ENCODE measurements at regions not wholly inside any gene's neighbourhood (a gene's known extent, or its start where the extent isn't known, plus 50 kb on each side); places are given as distances from the start of the nearest gene placed in this dataset.

DNA sequence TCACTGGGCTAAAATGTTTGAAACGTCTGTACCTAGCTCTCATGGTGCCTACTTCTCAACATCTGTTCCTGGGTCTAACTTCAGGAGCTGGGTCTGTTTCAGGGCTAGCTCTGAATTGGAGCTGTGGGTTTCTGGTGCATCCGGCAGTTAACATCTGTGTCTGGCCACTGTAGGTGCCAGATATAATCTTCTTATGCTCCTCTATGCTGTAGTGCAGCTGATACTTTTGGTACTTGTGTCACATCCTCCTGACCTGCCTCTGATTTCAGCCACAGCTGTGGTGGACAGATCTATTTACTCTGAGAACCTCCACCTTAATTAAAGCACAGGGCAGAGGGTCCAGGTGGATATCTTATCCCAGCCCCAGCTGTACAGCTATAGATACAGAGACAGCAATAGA is 496.5 kb upstream of the CDH11 start:
- H3K9me3 Mint-ChIP-seq = peaks cover 3% of the 10 kb centered on the region
- H3K4me3 Mint-ChIP-seq = no peak overlapping the region
- H3K27me3 Mint-ChIP-seq (ENCODE audit: low read depth) = peaks cover 2% of the 10 kb centered on the region
- H3K27ac Mint-ChIP-seq (ENCODE audit: unreplicated experiment) = peak overlapping the region; percentile 63
- no peaks in the 10 kb centered on the region for H3K36me3 Mint-ChIP-seq (ENCODE audit: low read depth)
- H3K4me1 Mint-ChIP-seq = no peaks in the 10 kb centered on the region
- TF ChIP-seq, protein P1, sequence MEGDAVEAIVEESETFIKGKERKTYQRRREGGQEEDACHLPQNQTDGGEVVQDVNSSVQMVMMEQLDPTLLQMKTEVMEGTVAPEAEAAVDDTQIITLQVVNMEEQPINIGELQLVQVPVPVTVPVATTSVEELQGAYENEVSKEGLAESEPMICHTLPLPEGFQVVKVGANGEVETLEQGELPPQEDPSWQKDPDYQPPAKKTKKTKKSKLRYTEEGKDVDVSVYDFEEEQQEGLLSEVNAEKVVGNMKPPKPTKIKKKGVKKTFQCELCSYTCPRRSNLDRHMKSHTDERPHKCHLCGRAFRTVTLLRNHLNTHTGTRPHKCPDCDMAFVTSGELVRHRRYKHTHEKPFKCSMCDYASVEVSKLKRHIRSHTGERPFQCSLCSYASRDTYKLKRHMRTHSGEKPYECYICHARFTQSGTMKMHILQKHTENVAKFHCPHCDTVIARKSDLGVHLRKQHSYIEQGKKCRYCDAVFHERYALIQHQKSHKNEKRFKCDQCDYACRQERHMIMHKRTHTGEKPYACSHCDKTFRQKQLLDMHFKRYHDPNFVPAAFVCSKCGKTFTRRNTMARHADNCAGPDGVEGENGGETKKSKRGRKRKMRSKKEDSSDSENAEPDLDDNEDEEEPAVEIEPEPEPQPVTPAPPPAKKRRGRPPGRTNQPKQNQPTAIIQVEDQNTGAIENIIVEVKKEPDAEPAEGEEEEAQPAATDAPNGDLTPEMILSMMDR (conservative IDR thresholded peaks at IDR 0.05) = no peak
- no peak for DNase-seq (ENCODE audit: low read depth, low spot score)

DNA sequence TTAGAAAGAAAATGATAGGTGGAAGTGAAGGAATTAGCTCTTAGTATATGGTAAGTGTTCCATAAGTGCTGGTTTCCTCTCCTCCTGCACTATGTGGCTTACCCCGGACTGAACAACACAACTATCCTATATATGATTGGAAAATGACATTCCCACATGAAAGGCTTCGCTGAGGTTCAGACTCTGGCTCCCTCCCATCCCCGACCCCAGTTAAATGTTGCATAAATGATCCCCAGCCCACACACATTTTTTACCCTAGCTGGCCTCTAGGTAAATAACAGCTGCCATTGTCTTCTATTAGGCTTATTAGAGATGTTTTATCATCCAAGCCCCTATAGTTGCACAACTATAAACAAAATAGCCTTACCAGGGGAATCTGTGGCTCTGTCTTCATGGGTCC is 495.6 kb upstream of the CDH11 start:
- Mint-ChIP-seq H3K36me3 (ENCODE audit: low read depth) (no peaks in the 10 kb centered on the region), H3K27me3 (ENCODE audit: low read depth) (peaks cover 2% of the 10 kb centered on the region), H3K27ac (ENCODE audit: unreplicated experiment) (no peak overlapping the region), H3K4me1 (no peaks in the 10 kb centered on the region), H3K4me3 (no peak overlapping the region), H3K9me3 (peaks cover 4% of the 10 kb centered on the region)
- DNase-seq (ENCODE audit: low read depth, low spot score) = no peak
- TF ChIP-seq, protein P1 (conservative IDR thresholded peaks at IDR 0.05) = no peak

DNA sequence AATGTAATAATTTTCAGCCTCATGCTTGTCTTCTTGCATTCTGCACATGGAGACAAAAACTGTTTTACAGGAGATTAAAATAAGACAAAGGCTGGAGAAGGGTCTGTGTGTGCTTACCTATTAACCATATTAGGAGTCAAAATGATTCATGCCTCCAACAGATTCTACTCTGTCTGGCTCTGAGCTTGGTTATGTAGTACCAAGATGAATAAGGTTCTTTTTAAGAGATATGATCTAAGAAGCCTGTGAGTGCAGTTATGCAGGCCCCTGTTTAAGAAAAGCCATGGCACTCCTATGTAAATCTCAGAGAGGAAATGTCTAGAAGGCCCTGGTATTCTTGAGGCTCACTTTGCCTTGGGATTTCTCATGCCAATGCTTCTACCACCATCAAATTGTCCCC is 486.6 kb upstream of the CDH11 start:
- H3K36me3 Mint-ChIP-seq (ENCODE audit: low read depth) = no peaks in the 10 kb centered on the region
- TF ChIP-seq, protein P1 (conservative IDR thresholded peaks at IDR 0.05) = no peak
- no peaks in the 10 kb centered on the region for H3K4me1 Mint-ChIP-seq
- H3K9me3 Mint-ChIP-seq = peaks cover 18% of the 10 kb centered on the region
- no peak for DNase-seq (ENCODE audit: low read depth, low spot score)
- H3K27ac Mint-ChIP-seq (ENCODE audit: unreplicated experiment) = no peak overlapping the region
- H3K4me3 Mint-ChIP-seq = no peak overlapping the region
- no peaks in the 10 kb centered on the region for H3K27me3 Mint-ChIP-seq (ENCODE audit: low read depth)

DNA sequence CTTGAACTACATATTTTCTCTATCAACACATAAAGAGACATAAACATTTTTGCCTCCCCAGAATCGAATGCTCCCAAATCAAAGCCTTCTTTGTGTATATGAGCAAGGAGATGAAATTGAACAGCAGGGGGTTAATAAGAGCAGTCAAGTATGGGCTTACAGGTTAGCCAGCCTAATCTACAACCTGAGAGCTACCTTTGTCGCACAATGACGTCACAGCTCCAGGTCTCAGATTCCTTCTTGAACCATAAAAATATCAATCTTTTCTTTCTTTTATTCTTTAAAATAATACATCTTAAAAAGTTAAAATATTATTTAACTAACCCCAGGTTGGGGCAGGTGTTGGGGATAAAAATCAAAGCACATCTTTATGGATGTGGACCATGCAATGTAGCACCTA is 482.9 kb upstream of the CDH11 start:
- Mint-ChIP-seq H3K4me1 (peaks cover 14% of the 10 kb centered on the region), H3K27me3 (ENCODE audit: low read depth) (peaks cover 5% of the 10 kb centered on the region), H3K4me3 (no peak overlapping the region)

DNA sequence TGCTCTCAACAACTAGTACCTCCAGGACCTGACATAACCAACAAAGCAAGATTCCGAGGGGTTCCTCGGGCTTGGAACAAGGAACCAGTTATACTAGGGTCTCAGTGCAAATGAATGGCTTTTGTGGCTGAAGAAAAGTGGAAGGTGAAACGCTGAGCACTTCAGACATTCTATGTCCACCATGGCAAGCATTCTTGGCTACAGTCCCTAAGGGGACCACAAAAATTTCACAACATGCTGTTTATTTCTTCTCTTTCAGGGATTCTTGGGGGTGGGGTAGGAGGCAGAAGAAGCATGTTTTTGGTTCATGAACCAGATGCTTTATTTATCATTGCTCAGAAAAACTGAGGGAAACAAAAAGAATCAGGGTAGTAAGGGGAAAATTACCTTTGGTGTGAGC is 479.9 kb upstream of the CDH11 start:
- DNase-seq (ENCODE audit: low read depth, low spot score) = no peak
- Mint-ChIP-seq H3K4me1 (peaks cover 33% of the 10 kb centered on the region), H3K27ac (ENCODE audit: unreplicated experiment) (no peak overlapping the region), H3K9me3 (peaks cover 13% of the 10 kb centered on the region), H3K27me3 (ENCODE audit: low read depth) (peaks cover 7% of the 10 kb centered on the region), H3K4me3 (no peak overlapping the region), H3K36me3 (ENCODE audit: low read depth) (peaks cover 5% of the 10 kb centered on the region)
- TF ChIP-seq, protein P1 (conservative IDR thresholded peaks at IDR 0.05) = no peak

More for the DNA sequence above, 482.9 kb upstream of the CDH11 start:
- no peak for DNase-seq (ENCODE audit: low read depth, low spot score)
- TF ChIP-seq, protein P1 (conservative IDR thresholded peaks at IDR 0.05) = no peak
- Mint-ChIP-seq H3K36me3 (ENCODE audit: low read depth) (no peaks in the 10 kb centered on the region), H3K27ac (ENCODE audit: unreplicated experiment) (no peak overlapping the region), H3K9me3 (peaks cover 6% of the 10 kb centered on the region)

DNA sequence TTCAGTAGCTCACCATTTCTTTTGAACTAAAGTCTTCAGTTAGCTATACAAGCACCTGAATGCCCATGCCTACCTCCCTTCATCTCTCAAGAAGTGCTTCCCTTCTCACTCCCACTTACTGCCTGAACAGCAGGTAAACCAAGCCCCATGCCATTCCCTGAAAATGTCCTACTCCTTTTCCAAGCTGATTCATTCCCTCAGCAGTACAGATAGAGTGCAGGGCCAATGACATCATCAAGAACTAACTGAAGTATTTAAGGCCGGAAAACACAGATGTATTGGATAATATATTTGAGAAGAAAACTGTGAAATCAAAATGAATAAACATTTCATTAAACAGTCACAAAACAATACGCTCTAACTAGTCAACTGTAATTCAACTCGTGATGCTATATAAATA is 478.8 kb upstream of the CDH11 start:
- Mint-ChIP-seq H3K36me3 (ENCODE audit: low read depth) (peaks cover 6% of the 10 kb centered on the region), H3K27ac (ENCODE audit: unreplicated experiment) (peak overlapping the region; percentile 94), H3K27me3 (ENCODE audit: low read depth) (peaks cover 8% of the 10 kb centered on the region), H3K9me3 (peaks cover 15% of the 10 kb centered on the region), H3K4me1 (peaks cover 33% of the 10 kb centered on the region), H3K4me3 (no peak overlapping the region)
- TF ChIP-seq, protein P1 (conservative IDR thresholded peaks at IDR 0.05) = no peak
- no peak for DNase-seq (ENCODE audit: low read depth, low spot score)
